ENCODE measurements at regions not wholly inside any gene's neighbourhood (a gene's known extent, or its start where the extent isn't known, plus 50 kb on each side); places are given as distances from the start of the nearest gene placed in this dataset.

- TF ChIP-seq CTCF (IDR thresholded peaks at IDR 0.05; ENCODE audit: borderline replicate concordance, extremely low read depth, low read length, poor library complexity, severe bottlenecking): no peak
- TF ChIP-seq EZH2 (IDR thresholded peaks at IDR 0.05; ENCODE audit: borderline replicate concordance, low read depth, low read length, severe bottlenecking): no peak
These were observed 182.1 kb upstream of the OTX2 start for GRCh38 chr14:56992332-56992820.

All from DND-41 (cell line).